A549 (cell line): ENCODE measurements at regions not wholly inside any gene's neighbourhood (a gene's known extent, or its start where the extent isn't known, plus 50 kb on each side); places are given as distances from the start of the nearest gene placed in this dataset.

ENCODE experiments used
- ATAC-seq, 2 experiments: fragments of 200-7000 bp in 1 of 2; fragments of >200 bp in 1 of 2; cut with Nextera tagmentation in 1 of 2; cut with Tn5 transposase in 1 of 2; 3 replicates each; pipeline versions ENCODE4 v1.8.0 to v1.9.1; 2018 to 2020; ENCODE audit warnings: mild to moderate bottlenecking in 1 of 2, moderate library complexity in 1 of 2
- CTCF ChIA-PET: fragments of 300-600 bp; sonication (Branson Sonifier 250); formaldehyde crosslinking; extraction: SDS; loops from one replicate; lab custom pipeline; 2021; ENCODE audit warnings: antibody characterized with exemption, inconsistent platforms; lab: Yijun Ruan, JAX
- POLR2A ChIA-PET: fragments of 350-600 bp; formaldehyde crosslinking; extraction: SDS; loops from one replicate; lab custom pipeline; 2021; ENCODE audit warnings: antibody characterized with exemption, inconsistent platforms; lab: Yijun Ruan, JAX
- DNase-seq, 2 experiments: peaks; one replicate each; pipeline versions ENCODE4 v3.0.0 to v3.0.0-alpha.2; 2011 to 2016; ENCODE audit warnings: low read depth in 1 of 2, low spot score in 1 of 2
- FAIRE-seq: peaks from 2 replicates; lab custom pipeline; 2011; peaks lifted over from hg19 to GRCh38; lab: Jason Lieb, UNC
- H3K27ac ChIP-seq, 2 experiments: fragments of >200 bp; sonication (Bioruptor Twin); formaldehyde crosslinking; 3 replicates each; pipeline ENCODE4 v1.5.1; 2016 to 2017
- H3K4me1 ChIP-seq: fragments of >200 bp; sonication (Bioruptor Twin); formaldehyde crosslinking; 3 replicates; pipeline ENCODE4 v1.6.1; 2016
- H3K4me2 ChIP-seq: fragments of >200 bp; sonication (Bioruptor Twin); formaldehyde crosslinking; 3 replicates; pipeline ENCODE4 v1.6.1; 2016
- H3K4me3 ChIP-seq: fragments of >200 bp; sonication (Bioruptor Twin); formaldehyde crosslinking; 3 replicates; pipeline ENCODE4 v1.5.1; 2016
- H3K9me3 ChIP-seq: fragments of >200 bp; sonication (Bioruptor Twin); formaldehyde crosslinking; 3 replicates; pipeline ENCODE4 v1.6.1; 2016
- CEBPB ChIP-seq, 2 experiments: fragments of >200 bp in 1 of 2; sonication (Bioruptor Twin) in 1 of 2; formaldehyde crosslinking in 1 of 2; IDR thresholded peaks; 2 replicates each; pipeline ENCODE4 v1.6.1; 2012 to 2016
- CHD2 ChIP-seq: fragments of 150-350 bp; IDR thresholded peaks from 2 replicates; pipeline ENCODE4 v1.6.1; 2014; ENCODE audit warnings: low read length; ENCODE audit not compliant: partially characterized antibody
- FOSB ChIP-seq: fragments of 250-450 bp; sonication (Bioruptor Pico); IDR thresholded peaks from 2 replicates; pipeline ENCODE4 v1.5.0; 2020; ENCODE audit warnings: mild to moderate bottlenecking, moderate library complexity
- HOXB13 ChIP-seq: fragments of 250-450 bp; sonication (Bioruptor Pico); IDR thresholded peaks from 2 replicates; pipeline ENCODE4 v1.5.0; 2020; ENCODE audit warnings: low read depth, mild to moderate bottlenecking, moderate library complexity
- MAZ ChIP-seq: fragments of 150-350 bp; IDR thresholded peaks from 2 replicates; pipeline ENCODE4 v1.6.1; 2014; ENCODE audit warnings: antibody characterized with exemption, low read depth, low read length, borderline replicate concordance
- NFE2L2 ChIP-seq: fragments of 150-350 bp; conservative IDR thresholded peaks from 2 replicates; pipeline ENCODE4 v1.6.1; 2014; ENCODE audit warnings: low read length
- RNF2 ChIP-seq: fragments of 200-600 bp; sonication (generic); IDR thresholded peaks from 2 replicates; pipeline ENCODE4 v1.6.1; 2016; ENCODE audit warnings: low read depth, mild to moderate bottlenecking, antibody characterized with exemption, moderate library complexity, borderline replicate concordance
- SREBF2 ChIP-seq: fragments of 450-650 bp; IDR thresholded peaks from 2 replicates; pipeline ENCODE4 v1.6.1; 2014; ENCODE audit warnings: mild to moderate bottlenecking, moderate library complexity
- ZFP36 ChIP-seq: fragments of 450-650 bp; IDR thresholded peaks from 2 replicates; pipeline ENCODE4 v1.6.1; 2014; ENCODE audit warnings: borderline replicate concordance; ENCODE audit not compliant: partially characterized antibody
- ZNF302 ChIP-seq: fragments of 250-450 bp; sonication (Bioruptor Pico); IDR thresholded peaks from 2 replicates; pipeline ENCODE4 v1.9.0; 2021; ENCODE audit warnings: inconsistent platforms, mild to moderate bottlenecking, moderate library complexity
- ZSCAN20 ChIP-seq: fragments of 250-450 bp; sonication (Bioruptor Pico); IDR thresholded peaks from 2 replicates; pipeline ENCODE4 v1.8.0; 2022; ENCODE audit warnings: mild to moderate bottlenecking, moderate library complexity
- WGBS: methylation state at CpG from one replicate; pipeline ENCODE4 v1.1.6; 2017; ENCODE audit errors: missing lambda C conversion rate; 5-methylcytosine and 5-hydroxymethylcytosine counted together
- TF ChIP-seq, protein P1 (sequence below): fragments of >200 bp; sonication (Bioruptor Twin); formaldehyde crosslinking; IDR thresholded peaks from 3 replicates; pipeline ENCODE4 v1.6.1; 2016
- TF ChIP-seq, protein P2 (sequence below): IDR thresholded peaks from 2 replicates; pipeline ENCODE4 v1.6.1; 2012; ENCODE audit warnings: low read depth, borderline replicate concordance
- TF ChIP-seq, protein P3 (sequence below): fragments of >200 bp; sonication (Bioruptor Twin); formaldehyde crosslinking; IDR thresholded peaks from 3 replicates; pipeline ENCODE4 v1.5.1; 2016
- TF ChIP-seq, protein P4 (sequence below): IDR thresholded peaks from 2 replicates; pipeline ENCODE4 v1.6.1; 2012

DNA sequence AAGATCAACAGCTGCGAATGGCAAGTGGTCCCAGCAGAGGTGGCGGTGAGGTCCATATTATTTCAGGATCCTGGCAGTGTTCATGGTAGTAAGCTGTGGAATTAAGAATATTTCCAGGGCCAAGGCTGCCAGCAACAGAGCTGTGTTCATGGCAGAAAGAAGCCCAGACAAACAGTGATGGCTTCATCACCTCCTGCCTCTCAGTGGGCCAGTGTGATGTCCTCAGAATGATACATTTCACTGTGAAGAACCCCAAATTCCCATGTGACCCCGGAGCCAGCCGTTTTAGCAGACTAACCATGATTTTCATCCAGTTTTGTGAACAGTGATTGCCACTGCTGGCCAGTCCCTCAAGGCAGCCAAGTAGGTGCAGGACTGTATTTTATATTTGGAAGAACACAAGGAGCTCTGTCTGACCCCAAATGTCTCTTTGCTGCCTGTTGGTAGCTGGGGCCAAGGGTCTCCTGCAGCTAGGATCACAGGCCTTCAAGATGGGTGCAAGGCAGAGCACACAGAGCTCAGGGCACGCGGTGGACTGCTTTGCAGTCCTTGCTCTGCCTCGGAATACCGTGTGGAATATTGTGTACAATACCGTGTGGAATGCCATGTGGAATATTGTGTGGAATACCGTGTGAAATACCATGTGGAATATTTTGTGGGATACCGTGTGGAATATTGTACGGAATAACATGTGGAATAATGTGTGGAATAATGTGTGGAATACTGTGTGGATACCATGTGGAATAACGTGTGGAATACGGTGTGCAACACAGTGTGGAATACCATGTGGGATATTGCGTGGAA lies 132.3 kb upstream of the CHST15 start:
- 63% methylated on average over 15 of the region's 15 CpGs for WGBS
- POLR2A ChIA-PET = no interaction called here
- no peak for DNase-seq
- ATAC-seq = no peak
- no peak overlapping the region for H3K27ac ChIP-seq
- no peak overlapping the region for H3K4me2 ChIP-seq
- H3K9me3 ChIP-seq = peaks cover 9% of the 10 kb centered on the region
- H3K4me3 ChIP-seq = no peak overlapping the region
- H3K4me1 ChIP-seq = no peaks in the 10 kb centered on the region
- FAIRE-seq = no peak
- CTCF ChIA-PET = no interaction called here
- TF ChIP-seq, protein P1, sequence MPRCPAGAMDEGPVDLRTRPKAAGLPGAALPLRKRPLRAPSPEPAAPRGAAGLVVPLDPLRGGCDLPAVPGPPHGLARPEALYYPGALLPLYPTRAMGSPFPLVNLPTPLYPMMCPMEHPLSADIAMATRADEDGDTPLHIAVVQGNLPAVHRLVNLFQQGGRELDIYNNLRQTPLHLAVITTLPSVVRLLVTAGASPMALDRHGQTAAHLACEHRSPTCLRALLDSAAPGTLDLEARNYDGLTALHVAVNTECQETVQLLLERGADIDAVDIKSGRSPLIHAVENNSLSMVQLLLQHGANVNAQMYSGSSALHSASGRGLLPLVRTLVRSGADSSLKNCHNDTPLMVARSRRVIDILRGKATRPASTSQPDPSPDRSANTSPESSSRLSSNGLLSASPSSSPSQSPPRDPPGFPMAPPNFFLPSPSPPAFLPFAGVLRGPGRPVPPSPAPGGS = no peak
- no peak for TF ChIP-seq MAZ
- TF ChIP-seq CEBPB (IDR thresholded peaks at IDR 0.05) = no peak
- TF ChIP-seq SREBF2 = no peak
- TF ChIP-seq, protein P2, sequence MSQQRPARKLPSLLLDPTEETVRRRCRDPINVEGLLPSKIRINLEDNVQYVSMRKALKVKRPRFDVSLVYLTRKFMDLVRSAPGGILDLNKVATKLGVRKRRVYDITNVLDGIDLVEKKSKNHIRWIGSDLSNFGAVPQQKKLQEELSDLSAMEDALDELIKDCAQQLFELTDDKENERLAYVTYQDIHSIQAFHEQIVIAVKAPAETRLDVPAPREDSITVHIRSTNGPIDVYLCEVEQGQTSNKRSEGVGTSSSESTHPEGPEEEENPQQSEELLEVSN = no peak
- TF ChIP-seq, protein P3, sequence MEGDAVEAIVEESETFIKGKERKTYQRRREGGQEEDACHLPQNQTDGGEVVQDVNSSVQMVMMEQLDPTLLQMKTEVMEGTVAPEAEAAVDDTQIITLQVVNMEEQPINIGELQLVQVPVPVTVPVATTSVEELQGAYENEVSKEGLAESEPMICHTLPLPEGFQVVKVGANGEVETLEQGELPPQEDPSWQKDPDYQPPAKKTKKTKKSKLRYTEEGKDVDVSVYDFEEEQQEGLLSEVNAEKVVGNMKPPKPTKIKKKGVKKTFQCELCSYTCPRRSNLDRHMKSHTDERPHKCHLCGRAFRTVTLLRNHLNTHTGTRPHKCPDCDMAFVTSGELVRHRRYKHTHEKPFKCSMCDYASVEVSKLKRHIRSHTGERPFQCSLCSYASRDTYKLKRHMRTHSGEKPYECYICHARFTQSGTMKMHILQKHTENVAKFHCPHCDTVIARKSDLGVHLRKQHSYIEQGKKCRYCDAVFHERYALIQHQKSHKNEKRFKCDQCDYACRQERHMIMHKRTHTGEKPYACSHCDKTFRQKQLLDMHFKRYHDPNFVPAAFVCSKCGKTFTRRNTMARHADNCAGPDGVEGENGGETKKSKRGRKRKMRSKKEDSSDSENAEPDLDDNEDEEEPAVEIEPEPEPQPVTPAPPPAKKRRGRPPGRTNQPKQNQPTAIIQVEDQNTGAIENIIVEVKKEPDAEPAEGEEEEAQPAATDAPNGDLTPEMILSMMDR = no peak
- TF ChIP-seq ZNF302 (CRISPR knock-in tag) = no peak
- no peak for TF ChIP-seq NFE2L2
- TF ChIP-seq, protein P4, sequence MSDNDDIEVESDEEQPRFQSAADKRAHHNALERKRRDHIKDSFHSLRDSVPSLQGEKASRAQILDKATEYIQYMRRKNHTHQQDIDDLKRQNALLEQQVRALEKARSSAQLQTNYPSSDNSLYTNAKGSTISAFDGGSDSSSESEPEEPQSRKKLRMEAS = no peak
- TF ChIP-seq, all 56 proteins: peak for 0

DNA sequence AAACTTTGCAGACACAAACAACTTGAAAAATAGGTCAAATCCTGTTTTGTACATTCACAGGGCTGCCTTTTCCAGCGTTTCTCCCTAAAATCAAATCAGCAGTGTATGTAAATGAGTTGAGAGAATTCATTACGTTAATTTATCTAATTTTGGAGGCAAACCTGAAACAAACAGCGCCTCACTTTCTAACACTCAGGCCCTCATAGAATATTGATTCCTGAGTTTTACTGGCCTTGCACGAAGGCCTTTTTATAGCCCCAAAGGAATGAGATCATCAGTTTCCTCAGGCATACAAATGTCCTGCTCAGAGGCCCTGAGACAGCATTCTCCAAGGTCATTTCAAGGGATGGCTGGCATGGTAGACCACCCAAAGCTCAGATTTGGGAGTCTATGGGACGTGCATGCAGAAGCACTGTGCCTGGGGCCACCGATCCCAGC lies 131.7 kb upstream of the CHST15 start:
- no peak for DNase-seq
- Histone ChIP-seq H3K4me3 (no peak overlapping the region), H3K9me3 (peaks cover 9% of the 10 kb centered on the region; the same call in 2 of the 3 replicates), H3K4me2 (no peak overlapping the region), H3K27ac (no peak overlapping the region), H3K4me1 (no peaks in the 10 kb centered on the region)
- no peak for ATAC-seq
- WGBS = 42% methylated on average over 6 of the region's 6 CpGs
- FAIRE-seq = no peak
- CTCF ChIA-PET = no interaction called here
- POLR2A ChIA-PET = no interaction called here
- TF ChIP-seq FOSB (CRISPR knock-in tag) (no peak), CHD2 (no peak), RNF2 (no peak), ZFP36 (no peak), SREBF2 (no peak), MAZ (no peak), CEBPB (IDR thresholded peaks at IDR 0.05) (no peak), ZSCAN20 (CRISPR knock-in tag) (no peak), HOXB13 (CRISPR knock-in tag) (no peak)
- TF ChIP-seq, protein P2 = no peak
- TF ChIP-seq, protein P4 = no peak
